NCI-H2029 treated with DMSO at 0.1 percent for 48 hours (cell line): ENCODE measurements at regions not wholly inside any gene's neighbourhood (a gene's known extent, or its start where the extent isn't known, plus 50 kb on each side); places are given as distances from the start of the nearest gene placed in this dataset.

Experiments
- DNase-seq: peaks from one replicate; lab custom pipeline; 2025; lab: John Stamatoyannopoulos, UW

DNA sequence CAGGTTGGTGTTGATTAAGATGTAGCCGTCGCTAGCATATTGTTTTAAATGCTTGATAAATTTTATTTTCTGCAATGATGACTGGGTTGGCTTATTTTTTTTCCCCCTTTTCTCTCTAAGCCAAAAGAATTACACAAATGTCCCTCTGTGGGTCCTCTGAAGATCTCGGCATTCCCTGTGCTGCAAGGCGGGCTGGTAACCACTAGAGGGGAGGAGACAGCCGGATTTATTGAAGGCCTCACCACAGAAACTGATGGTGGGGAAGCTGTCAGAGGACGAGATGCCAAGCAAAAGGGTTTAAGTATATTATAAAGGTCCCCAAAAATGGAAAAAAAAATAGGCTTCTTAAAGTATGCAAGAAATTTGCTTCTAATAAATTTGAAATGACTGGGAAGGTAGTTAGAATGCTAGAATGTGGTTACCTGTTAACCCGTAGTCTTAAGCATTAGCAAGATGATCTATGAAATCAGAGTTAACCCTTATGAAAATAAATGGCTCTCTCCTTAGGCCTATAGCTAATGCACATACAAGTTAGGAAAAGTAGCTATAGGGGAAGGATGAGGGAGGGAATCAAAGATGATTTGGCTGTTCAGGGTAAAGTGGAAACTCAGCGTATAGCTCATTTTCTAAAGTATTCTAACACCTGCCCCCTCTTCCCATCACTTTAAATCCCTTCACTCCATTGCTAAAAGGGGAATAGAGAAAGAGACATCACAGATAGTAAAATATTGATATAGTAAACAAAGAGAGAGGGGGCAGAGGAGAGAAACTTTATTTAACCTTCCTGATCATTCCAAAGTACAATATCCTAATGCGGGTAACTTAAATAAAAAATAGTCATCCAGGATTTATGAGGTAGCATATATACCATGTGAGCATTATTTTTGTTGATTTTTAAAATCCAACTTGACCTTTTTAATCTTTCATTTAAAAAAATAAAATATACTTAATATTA, 894.5 kb upstream of the POU3F3 start:
- DNase-seq: no peak

DNA sequence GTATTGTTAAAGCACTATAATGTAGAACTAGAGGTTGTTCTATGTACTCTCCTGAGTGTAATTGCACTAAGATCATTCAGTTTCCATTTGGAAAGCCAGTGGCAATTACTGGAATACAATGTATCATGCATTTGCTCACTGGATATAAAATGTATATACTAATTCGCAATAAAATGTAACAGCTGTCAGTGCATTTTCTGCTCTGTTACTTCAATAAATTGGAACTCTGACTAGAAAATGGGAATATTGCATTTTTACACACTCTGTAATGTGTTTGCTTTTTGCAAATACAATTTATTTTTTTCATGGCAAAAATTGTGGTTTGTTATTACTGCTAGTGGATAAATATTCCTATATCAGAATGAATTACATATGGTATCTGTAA, 893.8 kb upstream of the POU3F3 start:
- DNase-seq: no peak

DNA sequence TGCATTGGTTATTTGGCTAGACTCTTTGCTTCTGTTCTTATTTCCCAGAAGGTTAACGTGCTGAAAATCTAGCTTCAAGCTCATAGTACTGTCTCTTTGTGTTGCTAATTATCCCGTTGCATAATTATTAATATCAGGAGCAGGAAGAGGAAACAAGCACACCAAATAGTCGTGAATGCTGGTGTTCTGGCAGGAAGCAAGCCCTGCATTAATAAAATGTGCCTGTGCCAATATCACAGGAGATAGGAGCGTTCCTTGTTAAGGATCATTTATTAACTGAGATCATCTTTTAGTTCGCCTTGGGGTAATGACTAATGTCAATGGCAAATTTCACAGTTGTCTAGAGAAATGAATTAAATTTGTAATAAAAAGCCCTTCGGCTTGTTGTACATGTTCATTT, 893.0 kb upstream of the POU3F3 start:
- no peak for DNase-seq

DNA sequence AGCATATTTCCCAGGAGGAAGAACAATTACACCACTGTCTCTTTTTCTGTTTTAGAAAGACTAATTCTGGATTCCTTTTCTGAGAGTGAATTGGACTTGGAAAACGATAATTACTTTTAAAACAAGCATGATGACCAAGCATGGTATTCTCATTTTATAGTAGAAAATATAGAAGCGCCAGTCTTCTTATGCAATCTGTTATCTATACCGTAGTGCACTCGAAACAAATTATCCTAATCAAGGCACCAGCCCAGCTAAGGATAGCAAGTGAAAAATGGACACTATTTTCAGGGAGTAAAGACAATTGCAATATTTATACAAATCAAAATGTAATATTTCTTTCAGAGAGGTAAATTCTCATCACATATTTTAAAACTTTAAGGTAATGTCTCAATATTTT, 892.1 kb upstream of the POU3F3 start:
- no peak for DNase-seq

DNA sequence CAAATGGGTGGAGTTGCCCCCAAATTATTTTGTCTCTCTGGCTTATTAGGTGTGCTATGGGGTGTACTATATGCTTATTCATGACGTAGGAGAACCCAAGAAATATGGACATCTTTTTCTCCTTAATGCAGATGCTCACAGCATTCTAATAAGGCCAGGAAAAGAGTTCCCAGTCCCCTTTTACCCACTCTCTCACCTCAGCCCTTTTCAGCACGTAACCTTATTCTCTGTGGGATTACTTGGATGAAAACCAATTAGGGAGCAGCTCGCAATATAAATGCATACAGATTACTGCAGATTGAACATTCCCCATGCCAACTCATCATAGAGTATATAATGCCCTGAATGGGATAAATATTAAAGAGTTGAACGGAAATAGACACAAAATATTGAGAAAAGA, 891.2 kb upstream of the POU3F3 start:
- DNase-seq: no peak

DNA sequence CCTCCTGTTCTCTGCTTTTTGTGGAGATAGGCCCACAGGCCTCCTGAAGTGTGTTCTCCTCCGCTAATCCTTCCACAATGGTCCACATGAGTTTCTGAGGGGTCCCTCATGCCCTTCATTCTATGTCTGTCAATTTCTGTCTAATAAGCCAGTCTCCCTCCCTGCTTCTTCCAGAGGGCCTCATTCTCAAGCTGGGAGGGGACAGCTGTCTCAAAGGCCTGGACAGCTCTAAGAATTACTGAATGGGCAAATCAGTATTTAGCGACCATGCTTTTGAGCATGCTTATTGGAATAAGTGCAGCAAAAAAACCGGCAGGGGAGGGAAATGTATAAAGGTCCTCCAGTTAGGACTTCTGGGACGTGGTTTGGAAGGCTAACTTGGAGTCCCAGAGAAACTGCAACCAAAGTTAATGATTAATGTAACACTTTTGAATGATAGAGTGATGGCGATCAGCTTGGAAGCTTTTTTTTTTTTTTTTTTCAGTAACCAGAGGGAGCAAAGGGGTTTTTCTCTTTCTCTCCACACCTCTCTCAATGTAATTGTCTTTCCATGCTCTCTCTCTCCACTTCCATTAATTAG, 890.7 kb upstream of the POU3F3 start:
- DNase-seq: no peak

DNA sequence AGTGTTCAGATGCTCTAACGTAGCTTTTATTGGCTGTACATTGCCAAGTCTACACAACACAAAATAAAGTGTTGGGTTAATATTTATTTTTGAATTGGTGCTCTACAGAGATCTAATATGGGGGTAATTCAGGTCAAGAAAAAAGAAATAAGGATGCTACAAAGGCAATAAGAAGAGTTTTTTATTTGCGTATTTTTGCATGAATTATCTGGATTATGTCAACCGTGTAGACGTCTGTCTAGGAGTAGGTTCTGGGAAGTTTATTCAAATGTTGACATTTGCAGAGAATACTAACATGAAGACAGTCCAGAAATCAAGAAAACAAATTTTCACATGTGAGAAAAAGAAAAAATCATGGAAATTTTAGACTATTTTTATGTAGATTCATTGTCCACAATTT, 876.7 kb upstream of the POU3F3 start:
- DNase-seq: no peak

DNA sequence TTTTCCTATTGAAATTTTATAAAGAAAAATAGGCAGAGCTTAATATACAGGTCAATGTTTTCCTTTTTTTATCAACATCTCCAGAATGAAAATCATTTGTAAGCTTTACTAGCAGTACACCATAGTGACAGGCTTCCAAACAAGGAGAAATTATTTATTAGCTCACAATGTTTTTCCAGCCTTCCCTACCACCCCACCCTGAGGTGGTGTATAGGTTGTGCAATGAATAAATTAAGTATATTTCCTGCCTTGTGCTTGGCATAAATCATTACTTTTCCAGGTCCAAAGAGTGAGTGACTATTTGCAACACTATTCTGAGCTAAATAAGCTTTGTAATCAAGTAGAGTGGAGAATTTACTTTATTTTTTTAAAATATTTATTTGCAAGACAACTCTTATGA, 876.2 kb upstream of the POU3F3 start:
- DNase-seq: no peak

DNA sequence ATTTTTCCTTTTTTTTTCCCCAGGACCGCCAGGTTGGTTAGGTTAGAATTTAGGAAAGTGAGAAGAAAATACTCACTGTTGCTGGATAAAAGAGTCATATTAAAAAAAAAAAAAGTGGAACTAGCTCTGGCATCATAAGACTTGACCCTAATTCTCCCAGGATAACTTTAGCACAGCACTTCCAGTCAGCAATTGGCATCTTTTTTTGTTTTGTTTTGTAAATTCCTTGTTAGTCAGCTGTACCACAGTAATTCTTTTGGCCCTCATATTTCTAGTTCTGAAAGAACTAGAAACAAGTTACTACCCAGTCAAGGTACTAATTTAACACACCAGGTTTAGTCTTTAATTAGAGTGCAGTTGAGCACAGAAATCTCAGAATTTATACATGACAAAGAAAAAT, 873.5 kb upstream of the POU3F3 start:
- no peak for DNase-seq

DNA sequence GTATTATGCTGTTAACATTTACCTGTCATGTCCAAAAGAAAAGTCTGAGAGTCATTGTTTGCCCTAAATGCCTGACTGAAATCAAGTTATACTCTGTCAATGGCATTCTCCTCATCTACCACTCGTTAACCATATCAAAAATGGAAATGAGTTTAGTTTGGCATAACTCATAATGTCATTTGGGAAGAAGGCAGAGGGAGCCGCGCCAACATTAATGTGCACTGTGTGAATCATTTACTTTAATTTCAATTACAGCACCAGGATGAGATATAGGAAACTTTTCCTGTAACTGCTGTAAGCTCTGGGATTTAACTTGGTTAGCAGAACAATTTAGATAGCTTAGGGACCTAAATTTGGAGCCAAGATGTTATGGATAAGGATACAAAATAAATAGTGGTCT, 871.2 kb upstream of the POU3F3 start:
- no peak for DNase-seq

DNA sequence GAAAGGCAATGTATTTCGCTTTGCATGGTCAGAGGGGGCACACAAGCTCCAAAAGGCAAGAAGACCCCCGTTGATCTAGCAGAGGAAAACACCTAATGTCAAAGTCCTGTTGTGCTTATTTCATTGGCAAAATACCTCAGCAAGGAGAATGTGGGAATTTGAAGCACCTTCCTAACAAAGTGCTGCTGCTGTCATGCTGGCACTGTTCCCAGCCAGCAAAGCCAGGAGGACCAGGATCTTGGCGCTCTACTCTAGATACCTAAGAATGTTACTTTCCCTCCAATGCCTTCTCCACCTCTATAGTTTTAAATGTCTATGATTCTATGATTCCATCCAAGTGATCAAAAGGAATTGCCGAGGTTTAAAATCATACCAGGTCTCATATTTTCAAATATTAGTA, 867.9 kb upstream of the POU3F3 start:
- no peak for DNase-seq

DNA sequence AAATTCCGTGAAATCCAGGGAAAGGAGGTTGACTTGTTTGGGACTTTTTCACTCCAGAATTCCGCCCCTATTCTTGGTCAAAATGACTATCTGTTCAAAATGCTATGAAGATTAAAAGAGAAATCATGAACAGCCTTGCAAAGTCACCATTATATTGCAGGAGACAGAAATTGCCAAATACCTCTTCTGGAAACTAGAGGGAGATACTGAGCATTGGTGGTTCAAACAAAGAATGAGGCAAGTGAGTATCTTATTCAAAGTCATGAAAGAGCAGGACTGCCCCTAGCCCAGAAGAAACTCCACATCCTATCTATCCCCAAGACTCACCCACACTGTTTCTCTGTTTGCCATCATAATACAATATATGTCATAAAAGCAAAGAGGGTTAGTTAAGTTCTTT, 862.3 kb upstream of the POU3F3 start:
- no peak for DNase-seq

DNA sequence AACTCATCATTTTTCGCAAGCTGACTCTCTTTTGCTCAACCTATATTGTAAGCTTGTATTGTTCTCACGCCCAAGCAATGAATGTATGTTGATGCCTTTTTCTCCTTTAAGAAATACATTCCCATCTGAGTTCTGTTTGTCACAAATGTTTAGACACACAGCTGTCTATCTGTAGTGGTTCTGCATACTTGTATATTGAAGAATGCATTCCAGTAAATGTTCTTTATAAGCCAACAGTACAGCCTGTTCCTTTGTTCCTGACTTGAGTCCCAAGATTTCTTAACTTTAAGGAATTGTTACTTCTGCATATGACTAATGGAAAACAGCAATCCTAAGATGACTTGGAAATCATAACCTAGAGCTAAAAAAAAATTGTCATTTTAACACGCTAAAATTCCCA, 849.1 kb upstream of the POU3F3 start:
- no peak for DNase-seq

DNA sequence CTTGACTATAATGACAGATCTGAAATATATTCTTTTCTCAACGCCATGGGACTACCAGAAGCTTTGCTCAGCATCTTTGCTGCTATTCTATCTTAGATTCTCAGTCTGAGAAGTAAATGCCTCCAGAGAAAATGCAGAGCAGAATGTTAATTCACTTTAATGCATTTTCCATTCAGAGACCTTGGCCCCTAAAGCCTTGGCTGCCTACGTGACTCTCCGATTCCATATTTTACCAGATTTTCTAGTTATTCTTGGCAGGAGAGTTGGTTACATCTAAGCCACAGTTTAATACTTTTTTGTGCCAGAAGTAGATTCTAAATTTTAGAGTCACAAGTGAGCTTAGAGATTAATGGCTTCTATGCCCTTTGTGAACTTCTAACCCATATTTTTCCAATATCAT, 837.1 kb upstream of the POU3F3 start:
- DNase-seq: no peak

DNA sequence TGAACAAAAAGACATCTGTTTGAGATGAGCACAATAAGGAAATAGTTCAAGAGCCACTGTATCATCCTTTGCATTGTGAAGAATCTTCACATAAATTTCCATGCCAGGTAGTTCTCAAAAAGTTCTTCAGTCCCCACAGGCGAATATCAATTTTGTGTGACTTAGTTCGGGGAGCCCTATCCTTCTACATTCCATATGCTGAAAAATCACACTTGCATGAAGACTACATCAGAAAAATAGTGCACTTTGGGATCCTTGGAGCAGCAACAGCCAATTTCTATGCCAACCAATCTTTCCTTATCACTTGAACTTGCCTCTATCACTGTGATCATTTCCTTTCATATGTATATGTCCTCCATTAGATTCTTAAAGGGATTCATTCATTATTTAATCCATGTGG, 830.6 kb upstream of the POU3F3 start:
- no peak for DNase-seq

DNA sequence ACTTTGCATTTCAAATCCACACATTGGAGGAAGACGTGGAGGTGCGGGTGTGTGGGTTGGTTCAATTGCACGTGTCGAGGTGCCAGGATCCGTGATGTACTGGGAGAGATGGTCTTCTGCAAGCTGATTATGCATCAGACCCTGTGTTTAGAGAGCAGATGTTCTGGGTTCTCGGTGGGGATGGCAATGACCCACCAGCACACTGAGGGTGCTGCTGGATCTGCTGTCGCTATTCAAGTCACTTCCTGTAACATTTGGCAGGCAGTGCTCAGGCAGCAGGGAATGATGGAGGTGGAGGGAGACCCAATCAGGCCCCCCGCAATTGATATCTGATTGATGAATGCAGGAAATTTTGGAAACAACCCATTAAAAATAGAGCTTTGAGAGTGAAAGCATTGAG, 830.1 kb upstream of the POU3F3 start:
- no peak for DNase-seq

DNA sequence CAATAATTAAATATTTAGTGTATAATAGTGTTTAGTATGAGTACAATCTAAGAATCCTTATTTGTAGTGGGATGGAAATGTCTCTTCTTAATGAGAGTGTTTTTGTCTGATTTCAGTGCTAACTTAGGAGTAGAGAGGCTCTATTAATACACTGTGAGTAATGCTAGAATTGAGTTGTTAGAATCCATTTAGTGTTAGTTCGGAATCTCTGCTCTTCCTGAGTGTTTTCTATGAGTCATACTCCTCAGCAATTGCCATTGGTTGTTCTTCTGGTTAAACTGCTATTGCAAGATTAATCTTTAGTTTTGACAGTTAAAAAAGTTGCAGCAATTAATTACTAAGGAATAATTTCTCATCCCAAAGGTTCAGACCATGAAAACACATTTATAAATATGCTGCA, 828.6 kb upstream of the POU3F3 start:
- DNase-seq: no peak

DNA sequence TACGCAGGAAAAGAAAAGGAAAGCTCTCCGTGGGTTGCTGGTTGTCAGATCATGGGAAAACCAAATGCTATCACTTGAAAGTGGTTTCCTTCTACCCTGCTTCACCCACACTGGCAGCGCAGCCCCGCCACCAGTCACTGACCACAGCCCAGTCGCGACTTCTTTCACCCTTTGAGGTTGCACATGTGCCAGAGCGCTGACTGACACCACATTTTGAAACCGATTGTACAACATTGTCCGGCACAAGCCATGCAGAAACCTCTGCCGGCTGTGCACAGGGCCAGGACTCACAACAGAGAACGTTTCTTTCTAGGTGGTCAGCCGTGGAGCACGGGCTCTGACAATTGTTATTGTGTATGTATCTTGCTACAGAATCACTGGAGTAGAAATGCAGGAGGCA, 827.2 kb upstream of the POU3F3 start:
- DNase-seq: no peak

DNA sequence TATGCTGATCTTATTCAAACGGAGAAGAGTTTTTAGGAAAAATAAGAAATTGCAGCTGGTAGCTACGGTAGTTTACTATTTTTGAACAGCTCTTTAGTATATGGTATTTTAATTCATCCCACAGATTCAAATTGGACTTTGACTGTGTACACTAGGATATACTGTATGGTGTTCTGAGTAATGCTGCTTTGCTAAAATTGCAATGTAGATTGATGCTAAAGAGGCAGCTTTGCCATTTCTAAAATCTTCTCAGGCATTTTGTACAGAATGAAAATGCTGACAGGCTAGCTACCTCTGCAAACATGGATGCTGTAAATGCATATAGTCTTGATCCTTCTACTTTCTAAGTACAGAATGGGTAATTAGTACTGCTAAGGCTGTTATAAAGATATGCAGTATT, 826.6 kb upstream of the POU3F3 start:
- DNase-seq: no peak

DNA sequence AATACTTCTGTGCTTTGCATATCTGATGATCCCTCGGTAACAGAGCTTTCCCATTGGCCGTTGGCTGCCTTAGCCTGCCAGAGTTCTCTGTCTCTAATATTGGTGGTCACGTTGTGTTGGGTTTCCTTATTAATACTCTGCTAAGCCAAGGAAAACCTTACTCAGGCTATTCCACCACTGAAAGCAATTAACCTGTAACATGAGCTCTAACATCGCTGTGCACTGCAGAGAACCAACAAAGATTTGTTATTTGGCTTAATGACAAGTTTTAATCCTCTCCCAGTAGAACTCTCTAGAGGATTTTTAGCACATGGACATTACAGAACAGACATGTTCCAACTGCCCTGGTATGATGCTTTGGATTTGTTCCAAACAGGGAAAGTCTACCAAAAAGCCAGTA, 825.9 kb upstream of the POU3F3 start:
- no peak for DNase-seq

DNA sequence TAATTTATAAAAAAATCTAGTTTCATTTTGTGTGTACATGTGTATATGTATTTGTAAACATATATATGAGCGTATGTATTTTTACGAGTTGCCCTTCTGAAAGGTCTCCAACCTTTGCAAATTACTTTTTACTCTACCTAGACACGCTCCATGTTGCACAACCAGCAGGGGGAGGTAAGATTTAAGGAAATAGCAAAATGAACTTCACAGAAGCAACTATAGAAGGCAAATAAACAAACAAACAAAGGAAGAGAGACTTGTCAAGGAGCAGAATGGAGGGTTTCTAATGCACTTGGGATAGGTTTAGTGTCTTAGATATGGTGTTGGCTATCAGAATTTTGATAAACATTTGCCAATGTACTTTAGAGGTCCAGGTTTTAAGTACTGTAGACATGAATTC, 820.5 kb upstream of the POU3F3 start:
- no peak for DNase-seq

DNA sequence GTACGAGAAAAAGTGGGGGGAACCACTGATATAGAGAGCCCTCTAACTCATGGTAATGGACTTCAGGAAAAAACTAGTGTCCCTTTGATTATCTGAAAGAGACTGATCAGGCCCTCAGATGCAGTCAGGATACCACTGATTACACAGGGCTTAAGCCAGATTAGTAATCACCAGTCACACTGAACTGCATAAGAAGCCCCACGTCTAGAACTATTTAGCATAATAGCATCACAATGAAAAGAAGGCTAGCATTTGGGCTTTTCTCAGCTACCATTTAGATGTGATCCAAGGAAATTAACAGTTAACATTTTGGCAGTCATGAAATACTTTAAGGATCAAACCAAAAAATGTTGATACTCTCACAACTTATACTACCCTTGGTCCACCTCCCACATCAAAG, 813.1 kb upstream of the POU3F3 start:
- no peak for DNase-seq

DNA sequence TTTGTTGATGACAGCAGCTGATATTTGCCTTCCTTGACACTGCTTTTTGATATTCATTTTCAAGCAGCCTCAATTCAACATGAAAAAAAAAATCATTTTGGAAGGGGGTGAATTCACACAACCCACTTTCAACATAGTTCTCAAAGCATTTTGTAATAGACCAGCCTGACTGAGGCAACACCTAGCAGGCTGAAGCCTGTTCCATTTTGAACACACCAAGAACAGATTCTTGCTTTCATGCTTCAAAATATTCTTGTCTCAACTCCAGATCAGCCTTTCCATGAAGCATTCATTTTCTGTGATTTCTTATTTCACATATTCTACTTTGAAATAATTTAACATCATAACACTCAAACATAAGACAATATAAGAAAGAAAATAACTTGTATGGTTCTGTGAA, 812.6 kb upstream of the POU3F3 start:
- DNase-seq: no peak

DNA sequence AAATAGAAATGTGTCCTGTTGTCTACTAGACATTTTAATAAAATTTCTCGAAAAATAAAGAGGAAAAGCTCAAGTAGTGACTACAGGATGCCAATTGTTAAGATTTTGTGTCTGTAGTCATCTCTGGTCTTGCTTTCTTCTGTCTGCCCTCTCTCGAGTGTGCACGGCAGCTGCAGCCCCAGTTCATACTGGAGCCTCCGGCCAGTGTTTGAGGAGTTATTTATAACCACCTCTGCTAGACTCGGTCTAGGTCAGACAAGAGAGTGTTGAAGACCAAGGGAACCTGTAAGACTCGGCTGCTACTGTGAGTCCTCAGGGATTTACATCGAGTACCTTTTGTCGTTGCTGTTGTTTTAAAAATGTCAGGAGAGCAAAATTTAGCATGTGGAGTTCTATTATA, 810.1 kb upstream of the POU3F3 start:
- DNase-seq: no peak
